GM12891 (cell line): ENCODE measurements at regions not wholly inside any gene's neighbourhood (a gene's known extent, or its start where the extent isn't known, plus 50 kb on each side); places are given as distances from the start of the nearest gene placed in this dataset.

Experiments
- POLR2A ChIP-seq: IDR thresholded peaks from 2 replicates; pipeline ENCODE4 v1.6.1; 2011; ENCODE audit warnings: low read depth, low read length, control low read depth
- POLR2AphosphoS5 ChIP-seq: IDR thresholded peaks from 2 replicates; pipeline ENCODE4 v1.6.1; 2011; ENCODE audit warnings: low read depth, low read length, control low read depth
- SPI1 ChIP-seq: IDR thresholded peaks from 2 replicates; pipeline ENCODE4 v1.6.1; 2011; ENCODE audit warnings: low read depth, low read length, control low read depth
- TAF1 ChIP-seq: IDR thresholded peaks from 2 replicates; pipeline ENCODE4 v1.6.1; 2011; ENCODE audit warnings: low read depth, low read length, control low read depth

DNA sequence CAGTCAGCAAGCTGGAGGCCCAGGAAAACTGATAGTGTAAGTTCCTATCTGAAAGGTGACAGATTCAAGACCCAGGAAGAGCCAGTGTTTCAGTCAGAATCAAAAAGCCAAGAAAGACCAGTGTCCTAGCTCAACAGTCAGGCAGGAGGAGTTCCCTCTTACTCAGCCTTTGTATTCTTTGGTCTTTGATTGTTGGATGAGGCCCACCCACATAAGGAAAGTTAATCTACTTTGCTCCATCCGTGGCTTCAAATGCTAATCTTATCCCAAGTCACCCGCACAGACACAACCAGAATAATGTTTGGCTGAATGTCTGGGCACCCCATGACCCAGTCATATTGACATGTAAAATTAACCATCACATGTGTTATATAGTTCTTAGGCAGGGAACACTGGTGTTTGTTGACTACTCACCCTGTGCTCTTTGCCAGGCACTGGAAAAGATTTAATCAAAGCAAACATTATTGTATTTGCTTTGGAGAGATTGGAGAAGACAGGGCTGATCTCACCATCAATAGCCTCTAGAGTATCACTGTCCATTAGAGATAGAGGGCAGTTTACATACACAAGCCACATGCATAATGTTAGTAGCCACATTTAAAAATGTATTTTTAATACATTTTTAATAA is 96.3 kb upstream of the KCNN2 start:
- TF ChIP-seq POLR2A (no peak), POLR2AphosphoS5 (no peak), TAF1 (no peak), SPI1 (no peak)
